ENCODE measurements at regions not wholly inside any gene's neighbourhood (a gene's known extent, or its start where the extent isn't known, plus 50 kb on each side); places are given as distances from the start of the nearest gene placed in this dataset.

GRCh38 chr9:18188971-18189370 is 285.0 kb upstream of the ADAMTSL1 start:
- no peaks in the 10 kb centered on the region for H3K4me1 ChIP-seq (ENCODE audit: control insufficient read depth, insufficient read depth, low read length)
- dilution Hi-C loops (cut with HindIII; ENCODE audit: low sequenced_read_pairs, unreplicated experiment) (no loop called here), in situ Hi-C loops (cut with MboI; ENCODE audit: low sequenced_read_pairs) (no loop called here), intact Hi-C loops (cut with micrococcal nuclease) (no loop called here)
- no peak for TF ChIP-seq SMC3 (IDR thresholded peaks at IDR 0.05; ENCODE audit: low read depth, low read length)
- no peak for TF ChIP-seq RAD21 (IDR thresholded peaks at IDR 0.05; ENCODE audit: low read length)
- TF ChIP-seq RCOR1 (IDR thresholded peaks at IDR 0.05; ENCODE audit: insufficient replicate concordance, low read length) = no peak
- no peak for TF ChIP-seq CEBPB (IDR thresholded peaks at IDR 0.05; ENCODE audit: low read depth, low read length)
- TF ChIP-seq MAFK (IDR thresholded peaks at IDR 0.05; ENCODE audit: low read depth, low read length) = no peak
- no peak for TF ChIP-seq CHD1 (IDR thresholded peaks at IDR 0.05; ENCODE audit: low read depth, low read length)
- TF ChIP-seq FOS (IDR thresholded peaks at IDR 0.05; ENCODE audit: low read depth, low read length) = no peak
- H2BK15ac ChIP-seq (ENCODE audit: low read depth, low read length) = no peak overlapping the region
- H3K14ac ChIP-seq (replicated peaks; ENCODE audit: low read depth, low read length) = no peak overlapping the region
- no peak overlapping the region for H3K23ac ChIP-seq (ENCODE audit: low read depth, low read length)
- no peaks in the 10 kb centered on the region for H4K20me1 ChIP-seq (ENCODE audit: insufficient read depth, low read length)
- no peak overlapping the region for H3K4me2 ChIP-seq (ENCODE audit: low read depth, low read length)
- ATAC-seq (ENCODE audit: low read depth) (no peak), DNase-seq (no peak)
- no peak overlapping the region for H4K91ac ChIP-seq (ENCODE audit: insufficient read depth, low read depth, low read length)
- H4K5ac ChIP-seq (ENCODE audit: low read depth, low read length) = no peak overlapping the region
- no peak overlapping the region for H2AFZ ChIP-seq (replicated peaks; ENCODE audit: low read length, poor library complexity)
- ChIA-PET CTCF (no interaction called here), POLR2A (ENCODE audit: unreplicated experiment) (no interaction called here)
- no peak overlapping the region for H2BK20ac ChIP-seq (ENCODE audit: low read depth, low read length)
- H3K79me1 ChIP-seq (ENCODE audit: low read depth in 1 of 2, low read length in 2 of 2) = no peaks in the 10 kb centered on the region
- H2AK9ac ChIP-seq (replicated peaks; ENCODE audit: low read depth, low read length, poor library complexity) = no peak overlapping the region
- H2BK5ac ChIP-seq (ENCODE audit: low read depth, low read length, poor library complexity, severe bottlenecking) = no peak overlapping the region
- no peak overlapping the region for H3K56ac ChIP-seq (ENCODE audit: extremely low read depth, insufficient read depth, low read length)
- no peaks in the 10 kb centered on the region for H3K36me3 ChIP-seq (ENCODE audit: control insufficient read depth, insufficient read depth, low read length)
- no peak overlapping the region for H3K4me3 ChIP-seq (ENCODE audit: insufficient read depth, low read depth, low read length)
- no peaks in the 10 kb centered on the region for H3K27me3 ChIP-seq (ENCODE audit: control insufficient read depth, insufficient read depth, low read length)
- no peak overlapping the region for H3K27ac ChIP-seq (ENCODE audit: insufficient read depth, low read length)
- no CpG with 5 or more reads among the region's 4 CpGs for WGBS, 2 experiments (ENCODE audit: extremely low coverage in 2 of 2, insufficient read length in 1 of 2)
- no peaks in the 10 kb centered on the region for H3K9me3 ChIP-seq (ENCODE audit: control insufficient read depth, insufficient read depth, low read length)
- H3K9me1 ChIP-seq (ENCODE audit: insufficient read depth, low read length) = no peaks in the 10 kb centered on the region
- no peak overlapping the region for H4K8ac ChIP-seq (ENCODE audit: low read depth in 2 of 2, low read length in 2 of 2)
- BruUV-seq (replicated peaks) = no TSS peak
- H3K4ac ChIP-seq (ENCODE audit: low read depth, low read length) = no peak overlapping the region
- H3K18ac ChIP-seq (ENCODE audit: low read depth, low read length) = no peak overlapping the region
- H2AK5ac ChIP-seq (ENCODE audit: low read depth, low read length) = no peak overlapping the region
- H2BK120ac ChIP-seq (ENCODE audit: low read depth, low read length) = no peak overlapping the region
- no peak overlapping the region for H3K9ac ChIP-seq (ENCODE audit: low read depth, low read length)
